Activated T-cell treated with anti-CD3 and anti-CD28 coated beads, Interleukin-2, amount 50 U/mL, for 24 hours (primary cell): ENCODE measurements at regions not wholly inside any gene's neighbourhood (a gene's known extent, or its start where the extent isn't known, plus 50 kb on each side); places are given as distances from the start of the nearest gene placed in this dataset.

Source experiments
- DNase-seq: peaks from one replicate; pipeline ENCODE4 v3.0.0-alpha.2; 2020
- H3K27ac Mint-ChIP-seq: 2 replicates; pipeline ENCODE4 v1.8.0; 2020; ENCODE audit warnings: mild to moderate bottlenecking, mixed read lengths
- H3K27me3 Mint-ChIP-seq: 2 replicates; pipeline ENCODE4 v1.8.0; 2020; ENCODE audit warnings: mixed read lengths
- H3K36me3 Mint-ChIP-seq: 2 replicates; pipeline ENCODE4 v1.8.0; 2020; ENCODE audit warnings: low read depth, mixed read lengths
- H3K4me1 Mint-ChIP-seq: 2 replicates; pipeline ENCODE4 v1.8.0; 2020; ENCODE audit warnings: low read depth, mixed read lengths
- H3K4me3 Mint-ChIP-seq: 2 replicates; pipeline ENCODE4 v1.8.0; 2020; ENCODE audit warnings: mild to moderate bottlenecking, moderate library complexity, mixed read lengths
- H3K9me3 Mint-ChIP-seq: 2 replicates; pipeline ENCODE4 v1.8.0; 2020; ENCODE audit warnings: mixed read lengths

DNA sequence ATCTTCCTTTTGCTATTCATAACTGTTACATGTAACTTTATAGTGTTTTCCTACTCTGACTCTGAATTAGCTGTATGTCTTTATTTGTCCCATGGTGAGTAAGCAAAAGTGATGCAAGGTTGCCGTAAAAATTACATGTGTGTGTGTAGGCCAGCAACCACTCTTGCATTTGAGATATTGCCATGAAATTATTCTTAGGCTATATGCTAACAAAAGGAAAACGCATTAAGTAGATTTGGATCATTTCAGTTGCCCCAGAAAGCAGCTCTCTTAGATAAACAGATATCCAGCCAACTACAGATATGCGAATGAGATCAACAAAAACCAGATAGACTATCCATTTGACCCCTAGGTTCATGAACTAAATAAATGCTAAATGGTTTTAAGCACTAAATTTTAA lies 73.6 kb downstream of the CYLC2 start:
- H3K4me3 Mint-ChIP-seq = no peak overlapping the region
- no peak overlapping the region for H3K27ac Mint-ChIP-seq
- no peaks in the 10 kb centered on the region for H3K4me1 Mint-ChIP-seq
- peaks cover 3% of the 10 kb centered on the region for H3K9me3 Mint-ChIP-seq
- H3K36me3 Mint-ChIP-seq = no peaks in the 10 kb centered on the region
- no peaks in the 10 kb centered on the region for H3K27me3 Mint-ChIP-seq
- no peak for DNase-seq

DNA sequence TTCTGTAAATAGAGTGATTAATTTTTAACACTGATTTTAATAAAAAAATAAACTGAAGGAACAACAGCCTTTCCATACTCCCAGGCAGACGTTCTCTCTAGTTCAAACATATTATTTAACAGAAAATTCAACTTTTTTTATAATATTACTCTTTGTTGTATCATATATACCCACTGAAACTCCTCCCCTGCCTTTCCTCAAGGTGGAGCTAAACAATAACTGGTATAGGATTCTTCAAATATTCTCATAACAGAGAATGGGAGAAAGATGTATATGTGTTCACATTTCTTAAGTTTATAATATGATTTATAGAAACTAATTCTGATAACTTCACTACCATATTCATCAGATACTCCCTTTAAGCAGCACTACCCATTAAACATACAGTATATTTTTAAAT lies 83.4 kb downstream of the CYLC2 start:
- Mint-ChIP-seq H3K27me3 (no peaks in the 10 kb centered on the region), H3K36me3 (no peaks in the 10 kb centered on the region), H3K4me1 (no peaks in the 10 kb centered on the region), H3K4me3 (no peak overlapping the region), H3K9me3 (peaks cover 9% of the 10 kb centered on the region), H3K27ac (no peak overlapping the region)
- no peak for DNase-seq

DNA sequence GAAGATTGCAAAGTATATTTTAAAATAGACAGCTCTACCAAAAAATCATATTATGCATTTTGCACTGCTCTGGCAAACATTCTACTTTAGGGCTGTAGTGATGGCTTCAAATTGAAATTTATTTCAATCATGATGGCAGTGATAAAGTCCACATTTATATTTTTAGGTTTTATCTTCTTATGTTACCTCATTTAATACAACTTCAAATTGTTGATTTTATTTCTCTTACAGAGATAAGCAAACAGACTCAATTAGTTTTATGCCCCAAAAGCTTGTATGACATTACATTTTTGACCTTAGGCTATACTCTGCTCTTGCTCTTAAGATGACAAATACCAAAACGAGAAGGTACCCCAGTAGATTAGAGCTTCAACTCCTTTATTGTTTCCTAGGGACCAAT lies 87.4 kb downstream of the CYLC2 start:
- no peak overlapping the region for H3K4me3 Mint-ChIP-seq
- H3K36me3 Mint-ChIP-seq = no peaks in the 10 kb centered on the region
- H3K9me3 Mint-ChIP-seq = peaks cover 12% of the 10 kb centered on the region
- H3K27ac Mint-ChIP-seq = no peak overlapping the region
- DNase-seq = no peak
- H3K4me1 Mint-ChIP-seq = no peaks in the 10 kb centered on the region
- no peaks in the 10 kb centered on the region for H3K27me3 Mint-ChIP-seq

DNA sequence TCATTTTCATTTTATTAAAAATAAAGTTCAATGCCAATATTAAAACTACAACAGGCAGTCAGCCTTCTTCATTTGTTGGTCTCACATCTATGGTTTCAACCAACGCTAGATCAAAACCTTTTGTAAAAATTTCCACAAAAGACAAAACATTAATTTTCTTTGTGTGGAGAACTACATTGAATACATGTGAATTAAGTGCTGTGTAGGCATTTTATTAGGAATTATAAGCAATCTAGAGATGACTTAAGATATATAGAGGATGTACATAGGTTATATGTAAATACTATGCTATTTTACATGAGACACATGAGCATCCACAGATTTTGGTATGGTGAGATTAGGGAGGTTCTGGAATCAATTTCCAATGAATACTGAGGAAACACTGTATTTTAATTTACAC lies 94.2 kb downstream of the CYLC2 start:
- Mint-ChIP-seq H3K36me3 (no peaks in the 10 kb centered on the region), H3K27me3 (no peaks in the 10 kb centered on the region), H3K27ac (no peak overlapping the region), H3K9me3 (peaks cover 12% of the 10 kb centered on the region), H3K4me1 (no peaks in the 10 kb centered on the region), H3K4me3 (no peak overlapping the region)
- no peak for DNase-seq

DNA sequence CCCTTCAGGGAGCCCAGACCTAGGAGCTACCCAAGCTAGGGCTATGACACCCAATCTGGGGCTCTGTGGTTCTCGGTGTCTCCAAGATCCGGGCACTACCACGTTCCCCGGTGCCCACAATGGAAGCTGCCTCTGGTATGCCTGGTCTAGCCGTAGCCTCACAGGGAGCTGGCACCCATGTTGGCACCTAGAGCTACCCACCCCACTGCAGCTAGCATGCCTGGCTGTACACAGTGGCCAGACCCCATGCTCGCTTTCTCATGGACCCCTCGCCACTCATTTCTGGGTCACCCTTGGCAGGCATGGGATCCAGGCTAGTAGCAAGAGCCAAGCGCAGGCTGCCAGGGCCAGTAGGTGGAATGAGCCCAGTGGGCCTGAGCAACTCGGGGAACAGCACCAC lies 109.0 kb downstream of the CYLC2 start:
- Mint-ChIP-seq H3K4me3 (no peak overlapping the region), H3K36me3 (no peaks in the 10 kb centered on the region), H3K4me1 (no peaks in the 10 kb centered on the region), H3K27me3 (no peaks in the 10 kb centered on the region), H3K27ac (no peak overlapping the region), H3K9me3 (peaks cover 8% of the 10 kb centered on the region)
- DNase-seq = no peak

DNA sequence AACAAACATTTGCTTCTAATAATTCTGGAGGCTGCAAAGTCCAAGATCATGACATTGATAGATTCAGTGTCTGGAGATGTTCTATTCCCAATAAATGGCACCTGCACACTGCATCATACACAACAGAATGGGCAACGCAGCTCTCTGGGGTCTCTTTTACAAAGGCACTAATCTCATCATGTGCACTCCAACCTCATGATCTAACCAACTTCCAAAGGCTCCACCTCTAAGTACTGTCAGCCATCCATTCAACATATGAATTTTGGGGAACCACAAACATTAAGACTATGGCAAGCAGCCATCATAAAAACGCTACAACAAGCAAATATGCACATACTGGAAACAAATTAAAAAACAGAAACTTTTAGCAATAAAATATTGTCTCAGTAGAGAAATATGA lies 121.1 kb downstream of the CYLC2 start:
- no peak overlapping the region for H3K27ac Mint-ChIP-seq
- no peaks in the 10 kb centered on the region for H3K27me3 Mint-ChIP-seq
- H3K4me3 Mint-ChIP-seq = no peak overlapping the region
- no peaks in the 10 kb centered on the region for H3K9me3 Mint-ChIP-seq
- no peaks in the 10 kb centered on the region for H3K4me1 Mint-ChIP-seq
- no peaks in the 10 kb centered on the region for H3K36me3 Mint-ChIP-seq
- no peak for DNase-seq

DNA sequence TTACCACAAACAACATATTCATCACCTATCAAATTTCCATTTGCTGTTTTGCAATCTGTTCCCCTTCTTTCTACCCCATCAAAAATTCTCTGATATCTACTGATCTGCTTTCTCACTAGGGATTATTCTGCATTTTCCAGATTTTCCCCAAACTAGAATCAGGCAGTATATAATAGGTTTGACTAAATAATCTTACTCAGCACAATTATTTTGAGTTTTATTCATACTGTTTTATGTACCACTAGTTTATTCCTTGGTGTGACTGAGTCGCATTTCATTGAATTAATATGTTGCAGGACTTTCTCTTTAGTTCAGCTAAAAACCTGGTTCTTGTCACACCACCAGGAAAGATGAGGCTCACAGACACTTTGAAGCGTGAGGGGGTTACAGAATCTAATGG lies 131.4 kb downstream of the CYLC2 start:
- Mint-ChIP-seq H3K36me3 (no peaks in the 10 kb centered on the region), H3K4me3 (no peak overlapping the region), H3K9me3 (peaks cover 13% of the 10 kb centered on the region), H3K4me1 (no peaks in the 10 kb centered on the region), H3K27me3 (no peaks in the 10 kb centered on the region), H3K27ac (no peak overlapping the region)
- DNase-seq = no peak

DNA sequence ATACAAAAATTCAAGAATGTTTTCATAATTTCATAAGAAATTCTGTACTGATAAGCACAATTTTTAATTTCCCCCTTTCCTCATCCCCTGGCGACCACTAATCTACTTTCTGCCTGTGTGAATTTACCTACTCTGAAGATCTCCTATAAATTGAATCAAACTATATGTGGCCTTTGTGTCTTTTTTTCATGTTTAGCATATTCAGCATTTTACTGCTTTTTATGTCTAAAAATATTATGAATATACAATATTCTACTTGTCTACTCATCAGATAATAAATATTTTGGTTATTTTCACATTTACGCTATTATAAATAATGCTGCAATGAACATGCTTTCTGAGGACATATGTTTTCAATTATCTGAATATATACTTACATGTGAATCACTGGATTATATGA lies 144.8 kb downstream of the CYLC2 start:
- peaks cover 3% of the 10 kb centered on the region for H3K9me3 Mint-ChIP-seq
- no peaks in the 10 kb centered on the region for H3K27me3 Mint-ChIP-seq
- no peak overlapping the region for H3K4me3 Mint-ChIP-seq
- no peaks in the 10 kb centered on the region for H3K36me3 Mint-ChIP-seq
- H3K27ac Mint-ChIP-seq = no peak overlapping the region
- no peaks in the 10 kb centered on the region for H3K4me1 Mint-ChIP-seq
- no peak for DNase-seq

DNA sequence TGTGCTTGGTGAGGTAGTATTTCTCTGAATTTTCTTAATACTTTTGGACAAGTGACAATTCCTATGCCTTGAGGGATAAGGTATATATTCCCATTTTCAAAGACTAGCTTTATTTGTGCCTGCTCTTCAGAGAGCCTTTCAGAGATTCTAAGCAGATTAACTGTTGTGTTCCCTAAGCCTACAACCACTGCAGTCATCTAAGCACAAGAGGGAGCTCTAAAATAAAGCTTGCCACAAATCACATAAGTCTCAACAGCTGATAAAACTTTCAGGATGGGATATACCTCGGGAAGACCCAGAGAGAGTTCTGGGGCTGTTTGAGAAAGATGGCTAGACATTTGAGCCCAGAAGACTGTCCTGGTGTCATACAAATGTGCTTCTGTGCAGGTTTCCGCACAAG lies 157.3 kb downstream of the CYLC2 start:
- no peak for DNase-seq
- no peaks in the 10 kb centered on the region for H3K36me3 Mint-ChIP-seq
- no peaks in the 10 kb centered on the region for H3K4me1 Mint-ChIP-seq
- no peaks in the 10 kb centered on the region for H3K27me3 Mint-ChIP-seq
- peaks cover 23% of the 10 kb centered on the region for H3K9me3 Mint-ChIP-seq
- no peak overlapping the region for H3K4me3 Mint-ChIP-seq
- H3K27ac Mint-ChIP-seq = no peak overlapping the region

DNA sequence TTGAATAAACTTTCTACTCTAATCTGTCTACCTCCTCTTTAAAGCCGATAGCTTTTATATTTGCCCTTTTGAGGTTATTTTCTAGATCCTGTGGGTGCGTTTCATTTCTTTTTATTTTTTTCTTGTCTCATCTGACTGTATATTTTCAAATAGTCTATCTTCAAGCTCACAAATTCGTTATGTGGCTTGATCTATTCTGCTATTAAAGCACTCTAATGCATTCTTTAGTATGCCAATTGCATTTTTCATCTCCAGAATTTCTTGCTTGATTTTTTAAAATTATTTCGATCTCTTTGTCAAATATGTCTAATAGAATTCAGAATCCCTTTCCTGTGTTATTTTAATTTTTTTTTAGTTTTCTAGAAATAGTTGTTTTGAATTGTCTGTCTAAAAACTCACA lies 172.4 kb downstream of the CYLC2 start:
- Mint-ChIP-seq H3K27ac (no peak overlapping the region), H3K4me3 (no peak overlapping the region), H3K4me1 (no peaks in the 10 kb centered on the region), H3K9me3 (peaks cover 16% of the 10 kb centered on the region), H3K27me3 (no peaks in the 10 kb centered on the region), H3K36me3 (no peaks in the 10 kb centered on the region)
- DNase-seq = no peak

DNA sequence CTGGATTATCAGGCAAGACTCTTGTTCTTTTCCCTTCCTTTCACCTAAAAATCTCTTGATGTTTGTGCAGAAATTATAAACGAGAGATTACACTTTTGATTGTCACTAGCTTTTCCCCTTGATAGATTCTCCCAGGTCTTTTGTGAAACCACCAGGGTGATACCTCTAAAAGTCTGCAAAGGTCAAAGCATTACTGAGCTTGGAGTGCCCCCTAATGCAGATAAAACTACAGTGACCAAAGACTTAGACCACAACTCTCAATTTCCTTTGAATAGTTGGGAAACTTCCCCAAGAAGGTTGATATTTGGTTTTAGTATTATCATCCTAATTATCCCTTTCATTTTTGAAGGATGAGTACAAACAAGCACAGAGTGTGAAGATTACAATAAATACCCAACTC lies 173.1 kb downstream of the CYLC2 start:
- no peak for DNase-seq
- Mint-ChIP-seq H3K27me3 (no peaks in the 10 kb centered on the region), H3K27ac (no peak overlapping the region), H3K36me3 (no peaks in the 10 kb centered on the region), H3K9me3 (peaks cover 16% of the 10 kb centered on the region), H3K4me1 (no peaks in the 10 kb centered on the region), H3K4me3 (no peak overlapping the region)

DNA sequence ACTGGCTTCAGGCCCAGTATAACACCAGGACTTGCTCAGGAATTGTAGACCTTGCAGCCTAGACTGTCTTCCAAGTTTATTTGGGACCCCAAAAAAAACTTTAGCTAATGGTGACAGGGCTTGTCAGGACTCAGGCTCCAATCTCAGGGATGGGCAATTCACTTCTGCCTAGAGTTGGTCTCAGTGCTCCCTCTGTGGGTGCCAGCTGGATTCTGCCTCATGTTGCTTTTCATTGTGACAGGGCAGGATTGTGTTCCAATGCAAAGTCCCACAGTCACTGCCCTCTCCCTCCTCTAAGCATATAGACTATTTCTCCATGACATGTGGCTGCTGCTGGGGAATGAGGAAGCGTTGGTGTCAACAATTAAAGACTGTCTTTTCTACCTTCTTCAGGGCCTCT lies 174.7 kb downstream of the CYLC2 start:
- no peaks in the 10 kb centered on the region for H3K4me1 Mint-ChIP-seq
- H3K36me3 Mint-ChIP-seq = no peaks in the 10 kb centered on the region
- peaks cover 16% of the 10 kb centered on the region for H3K9me3 Mint-ChIP-seq

DNA sequence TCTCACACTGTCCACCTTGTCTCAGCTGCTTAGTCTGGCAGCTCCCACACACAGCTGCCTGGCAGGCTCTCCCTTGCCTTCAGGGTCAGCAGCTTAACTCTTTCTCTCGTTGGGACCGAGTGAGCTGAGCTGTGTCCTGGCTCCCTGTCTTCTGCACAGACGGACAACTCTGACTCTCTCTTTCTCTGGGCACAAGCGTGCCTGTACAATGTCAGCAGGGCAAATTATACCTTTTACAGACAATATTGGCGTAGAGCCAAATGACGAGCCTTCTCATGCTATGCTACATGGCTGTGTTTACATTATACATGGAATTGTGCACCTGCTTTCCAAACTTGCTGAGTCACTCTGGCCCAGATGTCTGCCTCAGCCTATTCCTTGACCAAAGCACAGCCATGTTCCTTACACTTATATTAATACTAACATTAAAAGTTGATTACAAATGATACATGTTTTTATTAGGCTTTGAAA lies 188.6 kb downstream of the CYLC2 start:
- H3K4me1 Mint-ChIP-seq = no peaks in the 10 kb centered on the region

More for the DNA sequence above, 174.7 kb downstream of the CYLC2 start:
- no peak for DNase-seq
- no peak overlapping the region for H3K4me3 Mint-ChIP-seq
- H3K27me3 Mint-ChIP-seq = no peaks in the 10 kb centered on the region
- H3K27ac Mint-ChIP-seq = no peak overlapping the region

DNA sequence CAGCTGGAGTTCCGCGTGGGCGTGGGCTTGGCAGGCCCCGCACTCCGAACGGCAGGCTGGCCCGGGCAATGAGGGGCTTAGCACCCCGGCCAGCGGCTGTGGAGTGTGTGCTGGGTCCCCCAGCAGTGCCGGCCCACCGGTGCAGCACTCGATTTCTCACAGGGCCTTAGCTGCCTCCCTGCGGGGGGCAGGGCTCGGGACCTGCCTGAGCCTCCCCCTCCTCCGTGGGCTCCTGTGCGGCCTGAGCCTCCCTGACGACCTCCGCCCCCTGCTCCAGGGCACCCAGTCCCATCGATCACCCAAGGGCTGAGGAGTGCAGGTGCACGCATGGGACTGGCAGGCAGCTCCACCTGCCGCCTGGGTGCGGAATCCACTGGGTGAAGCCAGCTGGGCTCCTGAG lies 191.8 kb downstream of the CYLC2 start:
- Mint-ChIP-seq H3K27me3 (no peaks in the 10 kb centered on the region), H3K36me3 (no peaks in the 10 kb centered on the region), H3K4me1 (no peaks in the 10 kb centered on the region), H3K4me3 (no peak overlapping the region), H3K9me3 (peaks cover 2% of the 10 kb centered on the region), H3K27ac (no peak overlapping the region)
- DNase-seq = no peak

More for the DNA sequence above, 188.6 kb downstream of the CYLC2 start:
- H3K27ac Mint-ChIP-seq = no peak overlapping the region
- no peaks in the 10 kb centered on the region for H3K27me3 Mint-ChIP-seq
- no peaks in the 10 kb centered on the region for H3K36me3 Mint-ChIP-seq
- H3K4me3 Mint-ChIP-seq = no peak overlapping the region
- no peak for DNase-seq
- H3K9me3 Mint-ChIP-seq = peaks cover 2% of the 10 kb centered on the region

DNA sequence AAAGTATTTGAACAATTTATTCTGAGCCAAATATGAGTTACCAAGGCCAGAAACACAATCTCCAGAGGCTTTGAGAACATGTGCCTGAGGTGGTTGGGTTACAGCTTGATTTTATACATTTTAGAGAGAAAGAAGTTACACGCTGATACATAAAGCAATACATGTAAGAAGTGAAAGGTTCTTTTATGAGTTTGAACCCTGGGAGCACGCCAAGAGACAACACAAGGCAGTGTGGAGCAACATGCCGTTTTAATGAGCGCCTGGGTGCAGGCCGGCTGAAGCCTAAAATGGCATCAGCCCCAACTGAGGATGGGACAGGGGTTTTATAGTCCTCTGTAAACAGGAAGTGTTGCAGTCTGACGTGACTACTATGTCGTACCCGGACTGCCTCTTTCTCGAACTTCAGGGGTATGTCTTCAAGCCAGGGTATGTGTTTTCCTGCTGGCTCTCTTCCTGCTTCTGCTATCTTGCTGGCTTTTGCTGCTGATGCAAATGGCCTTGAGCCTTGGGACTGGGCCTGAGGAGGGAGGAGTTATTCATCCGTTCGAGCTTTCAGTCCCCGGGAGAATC lies 193.7 kb downstream of the CYLC2 start:
- Mint-ChIP-seq H3K36me3 (no peaks in the 10 kb centered on the region), H3K4me3 (no peak overlapping the region), H3K27me3 (no peaks in the 10 kb centered on the region), H3K4me1 (no peaks in the 10 kb centered on the region), H3K9me3 (peaks cover 7% of the 10 kb centered on the region), H3K27ac (no peak overlapping the region)
- DNase-seq = no peak

DNA sequence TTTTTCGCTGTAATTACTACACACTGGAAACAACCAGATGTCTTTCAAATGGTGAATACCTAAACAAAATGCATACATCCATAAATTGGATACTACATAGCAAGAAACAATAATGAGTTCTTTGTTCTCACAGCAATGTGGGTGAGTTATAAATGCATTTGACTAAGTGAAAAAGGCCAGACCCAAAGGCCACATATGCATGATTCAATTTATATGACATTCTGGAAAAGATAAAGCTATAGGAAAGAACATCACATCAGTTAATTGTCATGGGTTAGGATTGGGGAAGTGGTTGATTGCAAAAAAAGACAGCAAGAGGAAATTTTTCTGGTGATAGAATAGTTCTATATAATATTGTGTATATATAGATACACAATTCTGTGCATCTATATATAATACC lies 198.9 kb downstream of the CYLC2 start:
- Mint-ChIP-seq H3K27me3 (no peaks in the 10 kb centered on the region), H3K9me3 (peaks cover 8% of the 10 kb centered on the region), H3K27ac (no peak overlapping the region), H3K36me3 (no peaks in the 10 kb centered on the region), H3K4me3 (no peak overlapping the region), H3K4me1 (no peaks in the 10 kb centered on the region)
- no peak for DNase-seq
